ENCODE measurements at regions not wholly inside any gene's neighbourhood (a gene's known extent, or its start where the extent isn't known, plus 50 kb on each side); places are given as distances from the start of the nearest gene placed in this dataset.

DNA sequence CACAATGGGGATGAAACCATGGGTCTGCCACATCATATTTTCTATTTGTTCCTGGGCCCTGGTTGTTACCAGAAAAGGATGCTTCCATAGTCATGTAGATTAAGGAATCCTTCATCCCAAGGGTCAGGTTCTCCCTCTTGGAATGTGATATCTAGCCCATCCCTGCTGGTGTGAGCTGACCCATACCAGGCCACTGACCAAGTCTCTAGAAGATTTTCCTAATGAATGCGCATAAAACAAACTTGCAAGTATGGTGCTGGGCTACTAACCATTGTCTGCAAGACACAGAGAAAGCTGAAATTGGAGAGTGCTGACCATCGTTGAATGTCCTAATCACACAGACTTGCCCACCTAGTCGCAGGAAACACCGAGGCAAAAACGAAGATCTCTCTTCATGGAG lies 972.6 kb downstream of the EFNA5 start:
- no TSS peak for BruUV-seq (replicated peaks)
- no peak for DNase-seq (ENCODE audit: unreplicated experiment)
- Mint-ChIP-seq H3K27ac (ENCODE audit: low read depth, unreplicated experiment) (no peak overlapping the region), H3K4me1 (ENCODE audit: insufficient read depth, unreplicated experiment) (no peaks in the 10 kb centered on the region), H3K4me3 (ENCODE audit: unreplicated experiment) (no peak overlapping the region), H3K9me3 (ENCODE audit: unreplicated experiment) (no peaks in the 10 kb centered on the region), H3K36me3 (ENCODE audit: insufficient read depth, unreplicated experiment) (no peaks in the 10 kb centered on the region), H3K27me3 (ENCODE audit: insufficient read depth, unreplicated experiment) (no peaks in the 10 kb centered on the region)
- ChIA-PET CTCF (no interaction called here), POLR2A (no interaction called here)
- TF ChIP-seq, protein P1, sequence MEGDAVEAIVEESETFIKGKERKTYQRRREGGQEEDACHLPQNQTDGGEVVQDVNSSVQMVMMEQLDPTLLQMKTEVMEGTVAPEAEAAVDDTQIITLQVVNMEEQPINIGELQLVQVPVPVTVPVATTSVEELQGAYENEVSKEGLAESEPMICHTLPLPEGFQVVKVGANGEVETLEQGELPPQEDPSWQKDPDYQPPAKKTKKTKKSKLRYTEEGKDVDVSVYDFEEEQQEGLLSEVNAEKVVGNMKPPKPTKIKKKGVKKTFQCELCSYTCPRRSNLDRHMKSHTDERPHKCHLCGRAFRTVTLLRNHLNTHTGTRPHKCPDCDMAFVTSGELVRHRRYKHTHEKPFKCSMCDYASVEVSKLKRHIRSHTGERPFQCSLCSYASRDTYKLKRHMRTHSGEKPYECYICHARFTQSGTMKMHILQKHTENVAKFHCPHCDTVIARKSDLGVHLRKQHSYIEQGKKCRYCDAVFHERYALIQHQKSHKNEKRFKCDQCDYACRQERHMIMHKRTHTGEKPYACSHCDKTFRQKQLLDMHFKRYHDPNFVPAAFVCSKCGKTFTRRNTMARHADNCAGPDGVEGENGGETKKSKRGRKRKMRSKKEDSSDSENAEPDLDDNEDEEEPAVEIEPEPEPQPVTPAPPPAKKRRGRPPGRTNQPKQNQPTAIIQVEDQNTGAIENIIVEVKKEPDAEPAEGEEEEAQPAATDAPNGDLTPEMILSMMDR (IDR thresholded peaks at IDR 0.05; ENCODE audit: unreplicated experiment), result no peak
- intact Hi-C loops (cut with micrococcal nuclease), result no loop called here

- Mint-ChIP-seq H3K36me3 (ENCODE audit: insufficient read depth, unreplicated experiment) (no peaks in the 10 kb centered on the region), H3K9me3 (ENCODE audit: unreplicated experiment) (no peaks in the 10 kb centered on the region), H3K4me3 (ENCODE audit: unreplicated experiment) (no peak overlapping the region), H3K4me1 (ENCODE audit: insufficient read depth, unreplicated experiment) (no peaks in the 10 kb centered on the region), H3K27ac (ENCODE audit: low read depth, unreplicated experiment) (no peak overlapping the region), H3K27me3 (ENCODE audit: insufficient read depth, unreplicated experiment) (no peaks in the 10 kb centered on the region)
- TF ChIP-seq, protein P1 (IDR thresholded peaks at IDR 0.05; ENCODE audit: unreplicated experiment), result no peak
- no peak for DNase-seq (ENCODE audit: unreplicated experiment)
- intact Hi-C loops (cut with micrococcal nuclease), result no loop called here
- BruUV-seq (replicated peaks), result no TSS peak
- ChIA-PET POLR2A (no interaction called here), CTCF (no interaction called here)
Observed at GRCh38 chr5:106691701-106692100, 979.0 kb downstream of the EFNA5 start.

DNA sequence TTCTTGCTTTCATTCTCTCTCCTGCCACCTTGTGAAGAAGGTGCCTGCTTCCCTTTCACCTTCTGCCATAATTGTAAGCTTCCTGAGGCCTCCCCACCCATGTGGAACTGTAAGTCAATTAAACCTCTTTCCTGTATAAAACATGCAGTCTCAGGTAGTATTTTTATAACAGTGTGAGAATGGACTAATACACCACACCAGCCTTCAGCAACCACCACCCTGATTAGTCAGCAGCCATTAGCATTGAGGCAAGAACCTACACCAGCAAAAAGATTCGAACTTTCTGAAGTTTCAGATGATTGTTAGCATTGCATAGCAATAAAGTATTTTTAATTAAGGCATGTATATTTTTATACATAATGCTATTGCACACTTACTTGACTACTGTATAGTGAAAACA lies 980.2 kb downstream of the EFNA5 start:
- Mint-ChIP-seq H3K4me3 (ENCODE audit: unreplicated experiment) (no peak overlapping the region), H3K27ac (ENCODE audit: low read depth, unreplicated experiment) (no peak overlapping the region), H3K4me1 (ENCODE audit: insufficient read depth, unreplicated experiment) (no peaks in the 10 kb centered on the region), H3K9me3 (ENCODE audit: unreplicated experiment) (no peaks in the 10 kb centered on the region), H3K27me3 (ENCODE audit: insufficient read depth, unreplicated experiment) (no peaks in the 10 kb centered on the region), H3K36me3 (ENCODE audit: insufficient read depth, unreplicated experiment) (no peaks in the 10 kb centered on the region)
- BruUV-seq (replicated peaks), result no TSS peak
- POLR2A ChIA-PET, result no interaction called here
- DNase-seq (ENCODE audit: unreplicated experiment), result no peak
- CTCF ChIA-PET, result no interaction called here
- intact Hi-C loops (cut with micrococcal nuclease), result no loop called here
- TF ChIP-seq, protein P1 (IDR thresholded peaks at IDR 0.05; ENCODE audit: unreplicated experiment), result no peak

- no peak overlapping the region for H3K27ac Mint-ChIP-seq (ENCODE audit: low read depth, unreplicated experiment)
- intact Hi-C loops (cut with micrococcal nuclease), result no loop called here
- H3K36me3 Mint-ChIP-seq (ENCODE audit: insufficient read depth, unreplicated experiment), result no peaks in the 10 kb centered on the region
- TF ChIP-seq, protein P1 (IDR thresholded peaks at IDR 0.05; ENCODE audit: unreplicated experiment), result no peak
- H3K27me3 Mint-ChIP-seq (ENCODE audit: insufficient read depth, unreplicated experiment), result no peaks in the 10 kb centered on the region
- ChIA-PET CTCF (no interaction called here), POLR2A (no interaction called here)
- peaks cover 7% of the 10 kb centered on the region for H3K9me3 Mint-ChIP-seq (ENCODE audit: unreplicated experiment)
- DNase-seq (ENCODE audit: unreplicated experiment), result peak; percentile 0
- no peak overlapping the region for H3K4me3 Mint-ChIP-seq (ENCODE audit: unreplicated experiment)
- BruUV-seq (replicated peaks), result no TSS peak
- no peaks in the 10 kb centered on the region for H3K4me1 Mint-ChIP-seq (ENCODE audit: insufficient read depth, unreplicated experiment)
Observed at GRCh38 chr5:106680330-106680729, 990.4 kb downstream of the EFNA5 start.

All from MCF 10A (cell line).